ENCODE measurements at regions not wholly inside any gene's neighbourhood (a gene's known extent, or its start where the extent isn't known, plus 50 kb on each side); places are given as distances from the start of the nearest gene placed in this dataset.

DNA sequence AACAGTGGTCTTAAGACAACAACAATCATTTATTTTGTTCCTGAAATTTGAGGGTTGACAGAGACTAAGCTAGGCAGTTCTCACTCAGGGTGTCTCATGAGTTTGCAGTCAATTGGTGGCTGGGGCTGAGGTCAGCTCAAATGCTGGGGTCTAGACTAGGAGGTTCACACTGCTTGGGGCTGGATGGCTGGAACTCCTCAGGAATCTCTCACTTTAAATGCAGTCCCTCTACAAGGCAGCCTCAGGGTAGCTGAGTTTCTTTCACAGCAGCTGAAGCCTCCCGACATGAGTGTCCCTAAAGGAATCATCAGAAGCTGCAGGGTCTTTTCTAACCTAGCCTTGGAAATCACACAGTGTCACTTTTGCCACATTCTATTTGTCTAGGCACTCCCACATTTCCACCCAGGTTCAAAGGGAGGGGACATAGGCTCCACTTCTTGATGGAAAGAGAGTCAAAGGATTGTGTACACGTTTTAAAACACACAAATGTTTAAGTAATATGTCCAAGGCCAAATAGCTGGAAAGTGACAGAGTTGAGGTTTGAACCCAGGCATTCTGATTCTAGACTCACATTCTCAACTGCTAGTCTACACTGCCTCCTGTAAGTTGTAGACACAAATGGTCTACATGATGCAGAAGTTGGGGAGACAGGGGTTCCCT lies 133.8 kb downstream of the ZFP36L2 start:
- TF ChIP-seq POLR2AphosphoS5 (IDR thresholded peaks at IDR 0.05; ENCODE audit: low read length) = no peak
- TF ChIP-seq RFX5 (IDR thresholded peaks at IDR 0.05; ENCODE audit: low read depth, low read length) = no peak
- no peak for TF ChIP-seq HDAC6 (IDR thresholded peaks at IDR 0.05; ENCODE audit: unreplicated experiment)
- no peak for TF ChIP-seq POLR2AphosphoS2 (IDR thresholded peaks at IDR 0.05; ENCODE audit: low read depth, low read length)
- no peak for TF ChIP-seq FOXM1 (IDR thresholded peaks at IDR 0.05; ENCODE audit: low read depth, low read length)
- no peak for TF ChIP-seq JUND (IDR thresholded peaks at IDR 0.05; ENCODE audit: low read depth, low read length)
- no peak for TF ChIP-seq PAX8 (IDR thresholded peaks at IDR 0.05)
- TF ChIP-seq SREBF2 (IDR thresholded peaks at IDR 0.05; ENCODE audit: low read length) = no peak
- no peak for TF ChIP-seq CHD4 (IDR thresholded peaks at IDR 0.05)
- TF ChIP-seq TCF12 (IDR thresholded peaks at IDR 0.05; ENCODE audit: low read depth, low read length) = no peak
